ENCODE measurements at regions not wholly inside any gene's neighbourhood (a gene's known extent, or its start where the extent isn't known, plus 50 kb on each side); places are given as distances from the start of the nearest gene placed in this dataset.

GRCh38 chr1:221949996-221950395 lies 208.1 kb upstream of the DUSP10 start:
- no peak for DNase-seq

DNA sequence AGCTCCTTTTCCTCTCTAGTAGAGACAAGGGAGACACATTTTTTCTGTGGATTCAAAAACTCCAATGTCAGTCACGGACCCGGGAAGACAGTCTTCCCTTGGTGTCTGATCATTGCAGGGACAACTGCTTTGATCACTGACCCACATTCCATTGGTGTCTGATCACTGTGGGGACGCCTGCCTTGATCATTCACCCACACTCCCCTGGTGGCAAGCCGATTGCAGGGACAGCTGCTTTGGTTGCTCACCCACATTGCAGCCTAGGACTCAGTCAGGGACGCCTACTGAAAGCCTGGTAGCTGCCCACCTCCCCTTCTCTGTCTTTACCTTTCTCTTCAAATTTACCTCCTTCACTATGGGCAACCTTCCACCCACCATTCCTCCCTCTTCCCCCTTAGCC lies 206.6 kb upstream of the DUSP10 start:
- no peak for DNase-seq

DNA sequence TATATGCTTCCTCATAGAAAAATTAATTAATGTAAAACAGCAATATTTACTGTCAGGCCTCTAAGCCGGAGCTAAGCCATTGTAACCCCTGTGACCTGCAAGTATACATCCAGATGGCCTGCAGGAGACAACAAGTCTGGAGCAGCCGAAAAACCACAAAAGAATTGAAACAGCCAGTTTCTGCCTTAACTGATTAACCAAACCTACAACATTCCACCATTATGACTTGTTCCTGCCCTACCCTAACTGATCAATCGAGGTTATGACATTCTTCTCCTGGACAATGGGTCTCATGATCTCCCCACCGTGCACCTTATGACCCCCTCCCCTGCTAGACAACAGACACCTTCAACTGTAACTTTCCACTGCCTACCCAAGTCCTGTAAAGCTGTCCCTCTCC lies 205.8 kb upstream of the DUSP10 start:
- no peak for DNase-seq

DNA sequence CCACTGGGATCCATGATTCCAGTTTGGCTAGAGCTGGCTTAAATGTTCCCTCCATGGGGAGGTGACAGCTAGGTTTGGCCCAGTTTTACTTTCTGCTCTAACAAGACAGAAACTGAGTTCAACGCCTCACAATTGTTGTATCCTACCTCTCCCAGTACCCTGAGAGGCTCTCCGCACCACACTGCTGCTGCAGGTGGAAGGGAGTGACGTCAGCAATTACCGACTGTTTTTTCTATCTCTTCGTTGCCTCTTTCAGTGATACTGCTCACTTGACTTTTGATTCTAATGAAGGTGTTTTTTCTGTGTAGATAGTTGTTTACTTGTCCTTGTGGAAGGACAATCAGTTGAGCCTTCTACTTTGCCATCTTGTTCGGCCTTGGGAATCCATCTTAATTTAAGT lies 204.9 kb upstream of the DUSP10 start:
- no peak for DNase-seq

DNA sequence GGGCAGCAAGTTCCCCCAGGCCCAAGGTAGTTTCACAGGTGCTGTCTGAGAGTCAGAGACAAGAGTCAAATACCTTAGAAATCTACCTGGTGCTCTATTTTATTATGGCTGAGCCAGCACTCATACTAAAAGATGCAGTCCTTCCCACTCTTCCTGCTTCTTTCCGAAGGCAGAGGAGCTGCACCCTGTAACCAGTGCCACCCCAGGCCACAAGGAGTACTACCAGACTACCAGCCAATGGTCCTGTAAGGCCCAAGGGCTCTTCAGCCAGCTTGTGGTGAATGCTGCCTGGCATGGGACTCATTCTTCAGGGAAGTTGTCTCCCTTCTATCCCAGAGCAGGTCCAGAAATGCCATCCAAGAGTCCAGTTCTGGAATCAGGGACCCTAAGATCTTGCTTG lies 203.8 kb upstream of the DUSP10 start:
- DNase-seq, result no peak

GRCh38 chr1:221944247-221944870 lies 202.5 kb upstream of the DUSP10 start:
- no peak for DNase-seq

- DNase-seq, result no peak
Measured at GRCh38 chr1:221940631-221941030, 198.7 kb upstream of the DUSP10 start.

DNA sequence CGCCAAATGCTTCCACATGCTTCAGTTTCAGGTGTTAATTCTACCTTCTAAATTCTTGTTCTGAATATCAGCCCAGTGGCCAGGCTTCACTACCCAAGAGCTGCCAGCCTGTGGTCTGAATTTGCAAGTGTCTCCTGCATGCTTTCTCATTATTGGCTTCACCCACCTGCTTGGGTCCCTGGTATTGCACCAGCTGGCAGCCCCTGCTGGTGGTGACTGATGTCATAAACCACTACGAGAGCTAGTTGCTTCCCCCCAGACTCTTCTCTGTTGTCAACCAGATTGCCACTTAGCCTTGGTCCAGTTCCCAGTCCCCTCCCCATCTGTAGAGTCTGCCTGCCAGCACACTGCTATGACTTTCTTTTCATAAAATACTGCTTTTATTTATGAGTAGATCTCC lies 197.7 kb upstream of the DUSP10 start:
- no peak for DNase-seq

DNA sequence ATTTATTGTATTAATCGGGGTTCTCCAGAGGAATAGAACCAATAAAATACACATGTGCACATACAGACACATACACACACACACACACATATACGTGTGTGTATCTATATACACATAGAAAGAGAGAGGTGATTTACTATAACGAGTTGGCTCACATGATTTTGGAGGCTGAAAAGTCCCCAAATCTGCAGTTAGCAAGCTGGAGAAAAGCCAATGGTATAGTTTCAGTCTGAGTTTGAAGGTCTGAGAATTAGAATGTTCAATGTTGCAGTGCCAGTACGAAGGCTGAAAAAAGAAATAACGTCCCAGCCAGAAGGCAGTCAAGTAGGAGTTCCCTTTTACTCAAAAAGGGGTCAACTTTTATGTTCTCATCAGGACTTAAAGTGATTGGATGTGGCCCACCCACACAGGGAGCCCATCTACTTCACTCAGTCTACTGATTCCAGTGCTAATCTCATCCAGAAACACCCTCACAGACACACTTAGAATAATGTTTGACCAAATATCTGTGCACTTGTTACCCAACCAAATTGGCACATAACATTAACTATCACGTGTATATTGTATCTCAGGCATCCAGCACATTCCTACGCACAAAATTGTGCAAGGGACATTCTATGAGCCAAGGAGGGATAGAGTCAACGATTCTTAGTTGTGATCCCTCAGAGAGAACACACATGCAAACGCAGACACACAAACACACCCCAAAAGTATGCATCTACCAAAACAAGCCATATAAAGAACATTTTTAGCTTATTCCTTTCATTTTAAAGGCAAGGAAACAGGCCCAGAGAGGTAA lies 195.5 kb upstream of the DUSP10 start:
- no peak for DNase-seq

- DNase-seq, result no peak
Measured at GRCh38 chr1:221933814-221934213, 191.9 kb upstream of the DUSP10 start.

DNA sequence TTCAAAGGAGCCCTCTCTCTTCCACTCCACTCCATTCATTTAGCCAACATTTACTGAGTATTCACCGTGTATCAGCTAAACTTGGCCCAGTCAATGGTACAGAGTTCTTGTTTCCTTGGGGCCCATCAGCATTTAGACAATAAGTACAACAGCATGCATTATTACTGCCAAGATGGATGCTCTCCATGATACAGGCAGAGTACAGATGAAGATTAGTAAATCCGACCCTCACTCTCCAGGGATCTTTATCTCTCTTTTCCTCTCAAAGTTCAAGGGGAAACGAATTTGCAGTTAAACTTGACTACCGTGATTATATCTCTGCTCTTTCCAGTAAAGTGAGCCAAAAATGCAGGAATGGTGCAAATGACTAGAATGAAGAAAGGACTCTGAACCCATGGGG lies 184.6 kb upstream of the DUSP10 start:
- no peak for DNase-seq

GRCh38 chr1:221925947-221926346 lies 184.1 kb upstream of the DUSP10 start:
- no peak for DNase-seq

DNA sequence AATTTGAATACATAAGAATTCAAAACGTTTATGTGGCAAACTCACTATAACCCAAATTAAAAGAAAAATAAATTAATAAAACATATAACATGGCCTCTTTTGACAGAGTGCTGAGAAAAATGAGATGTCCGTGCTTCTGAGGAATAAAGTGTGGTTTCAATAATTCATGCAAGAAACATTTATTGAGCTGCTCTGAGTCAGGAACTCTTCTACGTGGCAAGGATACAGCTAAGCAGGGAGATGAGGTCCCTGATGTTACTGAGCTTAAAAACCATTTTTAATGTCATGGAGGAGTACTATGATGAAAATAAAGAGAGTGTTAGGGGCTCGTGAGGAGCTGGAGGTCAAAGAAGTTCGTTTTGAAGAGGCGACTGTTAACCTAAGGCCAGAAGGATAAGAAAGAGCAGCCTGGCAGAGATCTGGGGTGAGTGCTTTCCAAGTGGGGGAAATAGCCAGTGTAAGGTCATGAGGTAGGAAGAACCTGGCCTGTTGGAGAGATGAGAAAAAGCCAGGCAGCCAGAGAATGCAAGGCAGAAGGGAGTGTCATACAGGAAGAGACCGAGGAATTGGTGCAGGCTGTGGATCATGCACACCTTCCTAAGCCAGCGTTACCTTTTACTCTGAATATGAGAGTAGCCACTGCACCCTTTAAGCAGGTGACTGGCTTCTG lies 182.2 kb upstream of the DUSP10 start:
- peak; percentile 71 for DNase-seq

DNA sequence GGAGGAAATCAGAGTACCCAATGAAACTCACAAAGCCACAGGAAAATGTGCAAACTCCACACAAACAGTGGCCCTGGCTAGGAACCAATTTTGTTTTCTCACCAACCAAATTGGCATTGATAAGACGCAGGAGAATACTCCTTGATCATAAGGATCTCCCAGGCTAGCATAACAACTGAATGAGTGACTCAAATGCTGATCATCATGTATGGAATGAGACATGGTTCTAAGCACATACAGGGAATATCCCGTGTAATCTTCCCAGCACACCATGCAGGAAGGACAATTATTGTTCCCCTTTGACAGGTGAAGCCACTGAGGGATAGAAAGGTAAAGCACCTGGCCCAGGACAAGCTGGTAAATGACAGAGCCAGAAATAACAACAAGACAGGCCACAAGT lies 180.0 kb upstream of the DUSP10 start:
- peak; percentile 9 for DNase-seq

DNA sequence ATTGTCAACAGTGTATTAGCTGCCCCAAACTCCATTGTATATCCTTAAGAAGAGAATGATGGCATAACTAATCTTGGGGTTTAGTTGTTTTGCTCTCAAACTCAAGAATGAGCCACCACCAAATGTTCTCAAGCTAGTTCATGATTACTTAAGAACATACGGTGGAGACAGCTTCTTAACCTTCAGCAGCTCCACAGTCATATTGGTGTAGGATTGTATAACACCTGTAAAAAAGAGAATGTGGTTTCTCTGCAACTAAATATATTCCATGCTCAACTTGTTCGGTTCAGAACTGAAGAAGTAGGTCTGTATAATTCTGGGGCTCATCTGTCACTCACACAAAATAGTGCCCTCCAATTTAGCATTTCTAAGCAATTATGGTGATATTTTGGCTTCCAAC lies 177.9 kb upstream of the DUSP10 start:
- DNase-seq, result no peak

DNA sequence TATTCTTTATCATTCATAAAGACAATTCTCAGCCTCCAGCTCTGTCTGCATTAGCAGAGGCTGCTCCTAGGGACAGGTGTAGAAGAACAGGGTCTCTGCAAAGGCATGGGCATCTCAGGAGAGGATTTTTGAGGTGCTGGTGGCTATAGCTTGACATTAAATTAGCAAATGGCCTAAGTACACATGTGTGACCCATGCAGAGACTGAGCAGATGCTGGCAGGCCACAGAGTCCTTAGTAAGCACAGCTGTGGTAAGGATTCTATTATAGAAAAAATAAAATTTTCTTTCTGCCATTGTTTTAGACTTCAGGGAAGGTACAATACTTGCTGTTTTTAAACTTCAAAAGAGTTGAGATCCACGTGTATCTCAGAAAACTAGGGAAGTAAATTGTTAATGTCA lies 177.5 kb upstream of the DUSP10 start:
- DNase-seq, result no peak

GRCh38 chr1:221916176-221916575 lies 174.3 kb upstream of the DUSP10 start:
- DNase-seq, result no peak

DNA sequence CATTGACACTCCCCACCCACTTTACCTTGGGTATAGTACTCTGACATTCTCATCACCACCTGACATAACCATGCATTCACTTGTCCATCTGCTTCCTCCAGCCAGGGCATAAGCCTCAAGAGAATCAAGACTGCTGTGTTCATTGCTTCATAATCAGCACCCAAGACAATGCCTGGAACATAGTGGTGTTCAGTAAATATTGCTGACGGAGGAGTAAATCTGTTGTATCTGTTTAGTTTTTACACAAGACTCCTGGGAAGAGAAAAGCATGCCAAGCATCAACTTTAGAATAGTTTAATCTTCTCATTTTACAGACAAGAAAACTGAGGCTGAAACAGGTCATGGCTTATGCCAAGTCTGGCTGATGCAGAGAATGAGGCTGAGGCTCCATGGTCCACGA lies 173.9 kb upstream of the DUSP10 start:
- no peak for DNase-seq

- no peak for DNase-seq
Measured at GRCh38 chr1:221913351-221913892, 171.5 kb upstream of the DUSP10 start.

GRCh38 chr1:221912230-221912629 lies 170.3 kb upstream of the DUSP10 start:
- DNase-seq, result no peak

DNA sequence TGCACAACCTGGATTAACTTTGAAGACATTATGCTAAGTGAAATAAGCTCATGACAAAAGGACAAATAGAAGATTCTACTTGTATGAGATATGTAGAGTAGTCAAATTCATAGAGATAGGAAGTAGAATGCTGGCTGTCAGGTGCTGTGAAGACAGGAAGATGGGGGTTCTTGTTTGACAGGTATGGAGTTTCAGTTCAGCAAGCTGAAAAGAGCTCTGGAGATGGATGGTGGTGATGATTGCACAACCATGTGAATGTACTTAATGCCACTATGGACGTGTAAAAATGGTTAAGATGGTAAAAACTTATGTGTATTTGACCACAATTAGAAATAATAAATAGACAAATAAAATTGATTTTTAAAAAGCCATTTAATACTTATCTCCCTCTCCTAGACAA lies 169.8 kb upstream of the DUSP10 start:
- no peak for DNase-seq

GRCh38 chr1:221910222-221910621 lies 168.3 kb upstream of the DUSP10 start:
- DNase-seq, result no peak

GRCh38 chr1:221908573-221908972 lies 166.7 kb upstream of the DUSP10 start:
- DNase-seq, result no peak
